ENCODE measurements at regions not wholly inside any gene's neighbourhood (a gene's known extent, or its start where the extent isn't known, plus 50 kb on each side); places are given as distances from the start of the nearest gene placed in this dataset.

GRCh38 chr10:44811072-44811471, 100.1 kb upstream of the TMEM72 start:
- no peaks in the 10 kb centered on the region for H3K79me2 ChIP-seq (ENCODE audit: control insufficient read depth, insufficient read depth, low read length)
- Mint-ChIP-seq H3K4me1 (no peaks in the 10 kb centered on the region), H3K4me3 (no peak overlapping the region), H3K9me3 (ENCODE audit: insufficient read depth) (peaks cover 5% of the 10 kb centered on the region), H3K27me3 (peaks cover 3% of the 10 kb centered on the region), H3K27ac (no peak overlapping the region)
- no peaks in the 10 kb centered on the region for H3K4me1 ChIP-seq (ENCODE audit: control insufficient read depth in 2 of 2, insufficient read depth in 2 of 2, low read length in 2 of 2)
- ATAC-seq (ENCODE audit: low read depth) (no peak), DNase-seq (no peak)
- WGBS (ENCODE audit: insufficient coverage) = 69% methylated on average over 3 of the region's 3 CpGs
- TF ChIP-seq EZH2 (IDR thresholded peaks at IDR 0.05; ENCODE audit: borderline replicate concordance, insufficient read depth, low read depth, low read length, poor library complexity, severe bottlenecking) (no peak), CTCF (IDR thresholded peaks at IDR 0.05) (no peak)
- CTCF ChIA-PET = interaction anchor here (1.2 kb wide), 1 partner anchor 47 kb away, joined by 3 read pairs; no protein-coding TSS in a partner anchor
- intact Hi-C loops (cut with micrococcal nuclease) = no loop called here
- H3K4me2 ChIP-seq (replicated peaks; ENCODE audit: low read depth, low read length, poor library complexity, severe bottlenecking) = no peak overlapping the region
- H3K27ac ChIP-seq (ENCODE audit: low read length in 2 of 2) = no peak overlapping the region
- H3K36me3 ChIP-seq (replicated peaks in 1 of 2; ENCODE audit: control extremely low read depth in 1 of 2, control insufficient read depth in 1 of 2, extremely low read depth in 1 of 2, insufficient read depth in 2 of 2, low read length in 1 of 2) = no peaks in the 10 kb centered on the region
- H2AFZ ChIP-seq (ENCODE audit: insufficient read depth, low read depth, low read length, poor library complexity, severe bottlenecking) = no peak overlapping the region
- POLR2A ChIA-PET = no interaction called here
- H3K4me3 ChIP-seq (ENCODE audit: control extremely low read depth in 1 of 5, extremely low read depth in 1 of 5, insufficient read depth in 1 of 5, low read depth in 2 of 5, low read length in 4 of 5) = no peak overlapping the region
- H4K20me1 ChIP-seq (ENCODE audit: control insufficient read depth, insufficient read depth, low read length, poor library complexity, severe bottlenecking) = no peaks in the 10 kb centered on the region
- H3K9ac ChIP-seq (ENCODE audit: low read length) = no peak overlapping the region
- peaks cover 0 to 5% (median 0%) of the 10 kb centered on the region in 3 donors for H3K9me3 ChIP-seq (ENCODE audit: control extremely low read depth in 1 of 3, control insufficient read depth in 2 of 3, insufficient read depth in 1 of 3, low read length in 2 of 3)
- no peaks in the 10 kb centered on the region for H3K27me3 ChIP-seq (replicated peaks in 1 of 4; ENCODE audit: control extremely low read depth in 1 of 4, control insufficient read depth in 3 of 4, insufficient read depth in 4 of 4, low read length in 3 of 4)

- H3K27ac ChIP-seq (ENCODE audit: low read length in 2 of 2) = no peak overlapping the region
- WGBS (ENCODE audit: insufficient coverage) = 82% methylated on average over 2 of the region's 3 CpGs
- CTCF ChIA-PET = no interaction called here
- H3K4me3 Mint-ChIP-seq = no peak overlapping the region
- H3K27me3 ChIP-seq (replicated peaks in 1 of 4; ENCODE audit: control extremely low read depth in 1 of 4, control insufficient read depth in 3 of 4, insufficient read depth in 4 of 4, low read length in 3 of 4) = no peaks in the 10 kb centered on the region
- TF ChIP-seq CTCF (IDR thresholded peaks at IDR 0.05) (no peak), EZH2 (IDR thresholded peaks at IDR 0.05; ENCODE audit: borderline replicate concordance, insufficient read depth, low read depth, low read length, poor library complexity, severe bottlenecking) (no peak)
- H3K27ac Mint-ChIP-seq = no peak overlapping the region
- no peak overlapping the region for H3K9ac ChIP-seq (ENCODE audit: low read length)
- no peaks in the 10 kb centered on the region for H3K4me1 Mint-ChIP-seq
- ATAC-seq (ENCODE audit: low read depth) = no peak
- H3K27me3 Mint-ChIP-seq = peaks cover 3% of the 10 kb centered on the region
- no peak overlapping the region for H3K4me3 ChIP-seq (ENCODE audit: control extremely low read depth in 1 of 5, extremely low read depth in 1 of 5, insufficient read depth in 1 of 5, low read depth in 2 of 5, low read length in 4 of 5)
- H3K4me1 ChIP-seq (ENCODE audit: control insufficient read depth in 2 of 2, insufficient read depth in 2 of 2, low read length in 2 of 2) = no peaks in the 10 kb centered on the region
- H4K20me1 ChIP-seq (ENCODE audit: control insufficient read depth, insufficient read depth, low read length, poor library complexity, severe bottlenecking) = no peaks in the 10 kb centered on the region
- peaks cover 0 to 5% (median 0%) of the 10 kb centered on the region in 3 donors for H3K9me3 ChIP-seq (ENCODE audit: control extremely low read depth in 1 of 3, control insufficient read depth in 2 of 3, insufficient read depth in 1 of 3, low read length in 2 of 3)
- no peak overlapping the region for H2AFZ ChIP-seq (ENCODE audit: insufficient read depth, low read depth, low read length, poor library complexity, severe bottlenecking)
- H3K79me2 ChIP-seq (ENCODE audit: control insufficient read depth, insufficient read depth, low read length) = no peaks in the 10 kb centered on the region
- peaks cover 5% of the 10 kb centered on the region for H3K9me3 Mint-ChIP-seq (ENCODE audit: insufficient read depth)
- POLR2A ChIA-PET = no interaction called here
- no peaks in the 10 kb centered on the region for H3K36me3 ChIP-seq (replicated peaks in 1 of 2; ENCODE audit: control extremely low read depth in 1 of 2, control insufficient read depth in 1 of 2, extremely low read depth in 1 of 2, insufficient read depth in 2 of 2, low read length in 1 of 2)
- intact Hi-C loops (cut with micrococcal nuclease) = no loop called here
- no peak for DNase-seq
- no peak overlapping the region for H3K4me2 ChIP-seq (replicated peaks; ENCODE audit: low read depth, low read length, poor library complexity, severe bottlenecking)
Observed at GRCh38 chr10:44813201-44813600, 97.9 kb upstream of the TMEM72 start.

Measured in B cell (primary cell).